Suprapubic skin (tissue), 4 donors: ENCODE measurements at regions not wholly inside any gene's neighbourhood (a gene's known extent, or its start where the extent isn't known, plus 50 kb on each side); places are given as distances from the start of the nearest gene placed in this dataset.
"Not testable (repeated sequence)": the region's sequence is repeated elsewhere in the genome, so short reads cannot be mapped to it uniquely, and the experiment has no call there.

Experiments
- DNase-seq, 2 donors: peaks; one replicate each; pipeline ENCODE4 v3.0.0-alpha.2; 2019; ENCODE audit warnings: low spot score in 2 of 2
- H3K27ac ChIP-seq: fragments of 200-600 bp; sonication (generic); one replicate; pipeline ENCODE4 v1.5.1; 2019
- H3K27me3 ChIP-seq: fragments of 200-600 bp; sonication (generic); one replicate; pipeline ENCODE4 v1.5.1; 2019
- H3K36me3 ChIP-seq: fragments of 200-600 bp; sonication (generic); one replicate; pipeline ENCODE4 v1.5.1; 2019
- H3K4me1 ChIP-seq: fragments of 200-600 bp; sonication (generic); one replicate; pipeline ENCODE4 v1.5.1; 2019
- H3K4me3 ChIP-seq: fragments of 200-600 bp; sonication (generic); one replicate; pipeline ENCODE4 v1.5.1; 2019; ENCODE audit warnings: mild to moderate bottlenecking
- H3K9me3 ChIP-seq: fragments of 200-600 bp; sonication (generic); one replicate; pipeline ENCODE4 v1.5.1; 2019
- CTCF ChIP-seq, 2 donors: fragments of 200-600 bp in 1 of 2; fragments of 450-650 bp in 1 of 2; sonication (generic) in 1 of 2; IDR thresholded peaks; one replicate each; pipeline ENCODE4 v1.5.1; 2016 to 2019; ENCODE audit warnings: antibody characterized with exemption in 2 of 2, mild to moderate bottlenecking in 1 of 2, moderate library complexity in 1 of 2
- EP300 ChIP-seq: sonication (generic); formaldehyde crosslinking; IDR thresholded peaks from one replicate; pipeline ENCODE4 v1.6.1; 2017; ENCODE audit warnings: antibody characterized with exemption
- POLR2A ChIP-seq, 2 donors: fragments of 450-650 bp; IDR thresholded peaks; one replicate each; pipeline ENCODE4 v1.6.1; 2017; ENCODE audit warnings: antibody characterized with exemption in 2 of 2, mild to moderate bottlenecking in 2 of 2, moderate library complexity in 2 of 2
- POLR2AphosphoS5 ChIP-seq, 3 donors: sonication (generic); formaldehyde crosslinking; IDR thresholded peaks; one replicate each; pipeline ENCODE4 v1.6.1; 2017; ENCODE audit warnings: antibody characterized with exemption in 3 of 3
- WGBS: methylation state at CpG from one replicate; pipeline ENCODE4 v1.1.5; 2018; 5-methylcytosine and 5-hydroxymethylcytosine counted together

DNA sequence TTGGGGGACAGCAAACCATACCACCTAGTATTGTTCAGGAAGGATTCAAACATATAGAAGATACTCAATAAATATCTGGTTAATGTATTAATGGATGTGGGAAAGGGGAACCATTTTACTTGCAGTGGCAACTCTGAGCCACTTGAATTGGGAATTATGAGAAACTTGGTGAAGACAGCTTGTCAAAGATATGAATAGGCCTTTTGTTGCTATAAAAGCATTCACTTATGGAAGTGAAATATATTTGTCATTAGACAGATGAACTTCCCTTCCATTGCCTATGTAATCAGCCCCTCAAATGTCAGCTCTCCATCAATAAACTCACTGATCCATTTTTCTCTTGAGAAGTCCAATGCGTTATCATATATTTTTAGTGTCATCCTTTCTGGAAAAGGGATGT lies 56.1 kb downstream of the GPR85 start:
- no peaks in the 10 kb centered on the region for H3K36me3 ChIP-seq
- H3K27ac ChIP-seq: no peak overlapping the region
- no peaks in the 10 kb centered on the region for H3K4me1 ChIP-seq
- no peaks in the 10 kb centered on the region for H3K9me3 ChIP-seq
- H3K27me3 ChIP-seq: no peaks in the 10 kb centered on the region
- no peak overlapping the region for H3K4me3 ChIP-seq
- no peak for DNase-seq
- TF ChIP-seq CTCF (IDR thresholded peaks at IDR 0.05) (no peak), POLR2A (IDR thresholded peaks at IDR 0.05) (no peak), POLR2AphosphoS5 (IDR thresholded peaks at IDR 0.05) (no peak), EP300 (no peak)
- 95% methylated on average over 1 of the region's 1 CpG for WGBS

DNA sequence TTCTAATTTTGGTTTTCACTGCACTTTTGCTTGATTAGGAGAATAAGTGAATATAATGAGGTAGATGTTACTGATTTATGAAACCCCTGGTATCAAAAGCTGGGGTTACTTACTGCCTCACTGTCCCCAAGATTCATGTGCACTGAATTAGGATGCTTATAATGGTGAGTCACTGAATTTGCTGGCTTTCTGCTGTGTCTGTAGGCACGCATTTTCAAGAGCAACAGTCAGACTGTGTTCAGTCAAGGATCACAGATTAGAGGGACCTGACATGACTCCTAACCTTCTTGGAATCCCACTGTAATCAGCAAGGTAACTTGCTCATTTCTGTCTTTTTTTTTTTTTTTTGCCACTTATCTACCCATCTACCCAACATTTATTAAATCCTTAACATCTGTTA lies 59.7 kb downstream of the GPR85 start:
- Histone ChIP-seq H3K4me1 (no peaks in the 10 kb centered on the region), H3K27ac (no peak overlapping the region), H3K4me3 (no peak overlapping the region), H3K27me3 (no peaks in the 10 kb centered on the region), H3K36me3 (no peaks in the 10 kb centered on the region), H3K9me3 (no peaks in the 10 kb centered on the region)
- WGBS: 76% methylated on average over 1 of the region's 1 CpG
- TF ChIP-seq POLR2A (IDR thresholded peaks at IDR 0.05) (no peak), CTCF (IDR thresholded peaks at IDR 0.05) (no peak), EP300 (no peak), POLR2AphosphoS5 (IDR thresholded peaks at IDR 0.05) (no peak)
- DNase-seq: no peak

GRCh38 chr7:113017144-113017857 lies 69.3 kb downstream of the GPR85 start:
- WGBS: 96% methylated on average over 21 of the region's 43 CpGs
- H3K36me3 ChIP-seq, H3K4me3 ChIP-seq, H3K4me1 ChIP-seq, DNase-seq, H3K27me3 ChIP-seq, H3K27ac ChIP-seq, H3K9me3 ChIP-seq: not testable (repeated sequence)

DNA sequence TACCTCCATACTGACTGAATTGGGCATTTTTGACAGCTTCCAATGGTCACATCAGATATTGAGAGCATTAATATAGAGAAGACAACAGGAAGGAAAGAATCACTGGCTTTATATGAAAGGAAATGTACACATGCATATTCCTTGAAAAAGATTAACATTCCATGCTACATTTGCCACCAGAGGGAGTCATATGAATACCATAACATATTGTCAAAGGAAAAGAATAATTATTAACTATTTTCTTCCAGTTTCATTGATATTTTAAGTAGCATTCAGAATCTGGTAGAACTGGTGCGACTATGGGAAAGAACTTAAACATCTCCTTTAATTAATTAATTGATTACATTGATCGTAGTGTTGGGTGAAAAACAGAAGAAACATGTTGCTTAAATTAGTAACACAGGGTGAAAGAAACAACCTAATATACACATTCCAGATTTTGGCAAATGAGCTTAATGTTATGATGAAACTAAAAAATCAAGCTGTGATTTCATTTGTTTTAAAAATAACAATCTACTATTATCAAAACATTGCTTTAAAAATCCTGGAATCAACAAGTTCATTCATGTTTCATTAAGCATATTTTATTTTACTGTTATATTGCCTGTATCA lies 71.5 kb downstream of the GPR85 start:
- WGBS: 28% methylated on average over 2 of the region's 2 CpGs
- DNase-seq: no peak
- TF ChIP-seq CTCF (IDR thresholded peaks at IDR 0.05) (no peak), EP300 (no peak), POLR2AphosphoS5 (IDR thresholded peaks at IDR 0.05) (no peak), POLR2A (IDR thresholded peaks at IDR 0.05) (no peak)
- Histone ChIP-seq H3K9me3 (no peaks in the 10 kb centered on the region), H3K36me3 (no peaks in the 10 kb centered on the region), H3K4me1 (no peaks in the 10 kb centered on the region), H3K4me3 (no peak overlapping the region), H3K27ac (no peak overlapping the region), H3K27me3 (no peaks in the 10 kb centered on the region)

- no peaks in the 10 kb centered on the region for H3K36me3 ChIP-seq
- H3K9me3 ChIP-seq: no peaks in the 10 kb centered on the region
- DNase-seq: no peak
- no peaks in the 10 kb centered on the region for H3K27me3 ChIP-seq
- TF ChIP-seq CTCF (IDR thresholded peaks at IDR 0.05): no peak
- no peak for TF ChIP-seq POLR2AphosphoS5 (IDR thresholded peaks at IDR 0.05)
- TF ChIP-seq EP300: no peak
- TF ChIP-seq POLR2A (IDR thresholded peaks at IDR 0.05): no peak
- no peaks in the 10 kb centered on the region for H3K4me1 ChIP-seq
- H3K27ac ChIP-seq: no peak overlapping the region
- H3K4me3 ChIP-seq: no peak overlapping the region
Measured at GRCh38 chr7:113013761-113014449, 72.7 kb downstream of the GPR85 start.

- 91% methylated on average over 1 of the region's 1 CpG for WGBS
- not testable (repeated sequence) for H3K4me1 ChIP-seq, H3K9me3 ChIP-seq, H3K36me3 ChIP-seq, H3K27me3 ChIP-seq, H3K4me3 ChIP-seq, H3K27ac ChIP-seq, DNase-seq
Measured at GRCh38 chr7:113012862-113013261, 73.8 kb downstream of the GPR85 start.
